CMK (cell line): ENCODE measurements at regions not wholly inside any gene's neighbourhood (a gene's known extent, or its start where the extent isn't known, plus 50 kb on each side); places are given as distances from the start of the nearest gene placed in this dataset.
"Not testable (repeated sequence)": the region's sequence is repeated elsewhere in the genome, so short reads cannot be mapped to it uniquely, and the experiment has no call there.

Source experiments
- DNase-seq: peaks from one replicate; pipeline ENCODE4 v3.0.0-alpha.2; 2010; ENCODE audit warnings: low read depth

DNA sequence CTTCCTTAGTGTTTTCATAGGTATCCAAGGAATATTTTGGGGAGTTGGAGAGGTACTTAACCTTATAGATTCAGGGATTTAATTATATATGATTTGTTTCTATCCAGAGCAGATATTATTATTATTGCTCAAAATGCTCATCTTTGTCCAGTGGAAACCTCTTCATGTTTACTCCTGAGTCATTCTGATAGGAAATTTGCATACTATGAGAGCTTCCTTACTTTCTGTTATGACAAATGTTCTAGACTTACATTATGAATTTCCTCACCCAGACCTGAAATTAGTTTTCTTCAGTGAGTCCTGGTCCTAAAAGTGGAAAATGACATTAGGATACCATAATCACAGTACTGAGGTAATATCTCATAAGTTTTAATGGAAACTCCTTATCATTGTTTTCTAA lies 57.5 kb upstream of the PLPPR5 start:
- no peak for DNase-seq

DNA sequence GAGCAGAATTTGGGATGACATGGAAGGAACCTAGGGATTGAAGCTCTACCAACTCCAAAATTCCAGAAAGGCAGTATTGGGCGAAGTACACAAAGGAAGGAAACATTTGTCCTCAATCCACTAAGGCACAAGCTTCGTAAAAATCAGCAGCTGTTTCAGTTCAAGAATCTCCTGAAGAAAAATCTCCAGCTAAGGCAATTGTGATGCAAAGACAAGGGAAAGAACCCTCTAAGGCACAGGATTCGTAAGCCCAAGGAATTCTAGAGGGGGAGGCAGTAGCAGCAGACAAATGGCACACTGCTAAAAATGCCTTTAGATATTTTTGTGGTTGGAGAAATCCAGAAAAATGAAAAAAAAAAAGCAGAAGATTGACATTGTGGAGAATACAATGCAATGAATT lies 64.5 kb upstream of the PLPPR5 start:
- no peak for DNase-seq

DNA sequence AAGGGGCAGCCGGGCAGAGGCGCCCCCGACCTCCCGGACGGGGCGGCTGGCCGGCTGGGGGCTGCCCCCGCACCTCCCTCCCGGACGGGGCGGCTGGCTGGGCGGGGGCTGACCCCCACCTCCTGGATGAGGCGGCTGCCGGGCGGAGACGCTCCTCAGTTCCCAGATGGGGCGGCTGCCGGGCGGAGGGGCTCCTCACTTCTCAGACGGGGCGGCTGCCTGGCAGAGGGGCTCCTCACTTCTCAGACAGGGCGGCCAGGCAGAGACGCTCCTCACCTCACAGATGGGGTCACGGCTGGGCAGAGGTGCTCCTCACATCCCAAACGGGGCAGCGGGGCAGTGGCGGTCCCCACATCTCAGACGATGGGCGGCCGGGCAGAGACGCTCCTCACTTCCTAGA lies 73.9 kb upstream of the PLPPR5 start:
- not testable (repeated sequence) for DNase-seq

DNA sequence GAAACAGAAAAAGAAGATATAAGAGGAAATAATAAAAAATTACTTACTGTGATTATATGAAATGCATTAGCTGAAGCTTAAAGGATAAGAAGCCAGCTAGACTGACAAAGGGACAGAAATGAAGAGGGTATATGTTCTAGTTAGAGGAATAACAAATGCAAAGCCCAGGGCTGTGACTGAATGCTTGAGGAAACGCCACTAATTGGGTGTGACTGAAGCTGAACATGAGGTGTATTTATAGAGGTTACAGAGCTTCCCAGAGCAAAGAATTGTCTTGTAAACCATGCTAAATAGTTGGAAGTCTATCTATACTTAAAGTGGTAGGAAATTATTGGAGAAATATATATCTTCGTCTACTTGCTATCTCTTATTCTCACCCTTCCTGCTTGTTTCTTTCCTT lies 77.7 kb upstream of the PLPPR5 start:
- no peak for DNase-seq

DNA sequence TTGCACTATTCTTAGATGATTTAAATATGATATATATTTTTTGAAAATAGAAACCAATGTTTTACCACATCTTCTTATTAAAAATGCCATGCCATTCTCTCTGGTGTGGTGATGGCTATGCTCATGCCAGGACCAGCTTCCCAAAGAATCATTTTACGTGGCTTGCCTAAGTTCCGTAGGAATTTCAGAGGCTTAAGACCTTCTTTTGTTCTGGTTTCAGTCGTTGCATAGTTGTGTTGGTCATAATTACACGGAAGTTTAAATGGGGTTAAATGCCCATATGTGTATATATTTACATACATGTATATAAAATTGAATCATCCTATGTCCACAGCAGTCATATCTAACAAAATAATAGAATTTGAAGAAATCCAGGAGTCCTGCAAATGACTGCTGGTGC lies 78.7 kb upstream of the PLPPR5 start:
- no peak for DNase-seq

DNA sequence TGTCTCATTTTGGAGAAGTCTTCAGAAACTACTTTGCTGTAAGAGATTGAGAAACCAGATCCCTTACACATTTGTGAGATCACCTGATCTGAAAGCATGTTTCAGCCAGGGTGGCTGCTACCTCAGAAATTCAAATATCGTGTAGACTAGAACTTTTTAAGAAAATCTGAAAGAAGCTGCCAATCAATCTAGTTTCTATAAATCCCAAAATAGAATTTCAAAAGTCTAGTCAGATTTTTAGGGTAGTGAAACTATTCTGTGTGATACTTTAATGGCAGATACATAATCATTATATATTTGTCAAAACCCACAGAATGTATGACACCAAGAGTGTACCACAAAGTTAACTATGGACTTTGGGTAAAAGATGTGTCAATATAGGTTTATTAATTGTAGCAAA lies 79.9 kb upstream of the PLPPR5 start:
- DNase-seq: no peak

DNA sequence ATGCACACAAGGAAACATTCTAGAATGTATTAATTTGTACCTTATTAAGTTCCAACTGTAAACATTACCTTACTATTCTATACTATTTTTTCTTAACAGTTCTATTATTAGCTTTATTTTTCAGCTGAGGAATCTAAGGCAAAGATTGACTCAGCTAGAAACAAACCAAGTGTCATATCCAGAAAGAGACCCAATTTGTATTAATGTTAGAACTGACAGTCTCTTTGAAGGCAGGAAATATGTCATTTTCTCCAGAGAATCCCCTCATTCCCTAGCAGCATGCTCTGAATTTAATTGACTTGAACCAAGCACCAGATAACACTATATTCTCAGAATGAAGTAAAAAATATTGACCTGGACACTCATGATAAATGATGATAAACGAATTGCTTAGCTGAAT lies 81.4 kb upstream of the PLPPR5 start:
- DNase-seq: no peak

DNA sequence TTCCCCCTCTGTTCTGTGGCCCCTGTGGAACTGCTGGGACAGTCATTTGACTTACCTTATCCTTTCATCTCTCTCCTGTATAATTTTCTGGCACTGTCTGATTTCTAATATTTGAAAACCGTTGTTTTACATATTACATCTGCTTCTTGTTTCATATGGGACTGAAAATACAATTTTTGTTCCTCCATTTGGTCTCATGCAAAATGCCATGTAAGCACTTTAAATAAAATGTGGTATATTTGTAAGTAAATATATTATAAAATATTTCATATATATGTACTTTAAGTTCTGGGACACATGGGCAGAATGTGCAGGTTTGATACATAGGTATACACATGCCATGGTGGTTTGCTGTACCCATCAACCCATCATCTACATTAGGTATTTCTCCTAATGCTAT lies 93.9 kb upstream of the PLPPR5 start:
- DNase-seq: no peak

DNA sequence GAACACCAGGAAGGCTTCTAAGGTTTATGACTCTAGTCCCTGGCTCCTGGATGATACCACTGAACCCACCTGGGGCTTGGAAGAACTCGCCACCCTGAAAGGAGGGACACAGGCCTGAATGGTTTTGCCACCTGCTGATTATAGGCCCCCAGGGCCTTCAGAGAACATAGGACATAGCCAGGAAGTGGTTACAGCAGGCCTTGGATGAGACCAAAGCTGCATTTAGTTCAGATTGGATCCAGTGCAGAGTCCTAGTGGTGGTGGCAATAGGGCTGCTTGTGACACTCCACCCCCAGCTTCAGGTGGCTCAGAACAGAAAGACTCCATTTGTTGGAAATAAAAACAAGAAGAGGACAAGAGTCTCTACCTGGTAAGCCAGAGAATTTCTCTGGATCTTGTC lies 101.6 kb upstream of the PLPPR5 start:
- no peak for DNase-seq

DNA sequence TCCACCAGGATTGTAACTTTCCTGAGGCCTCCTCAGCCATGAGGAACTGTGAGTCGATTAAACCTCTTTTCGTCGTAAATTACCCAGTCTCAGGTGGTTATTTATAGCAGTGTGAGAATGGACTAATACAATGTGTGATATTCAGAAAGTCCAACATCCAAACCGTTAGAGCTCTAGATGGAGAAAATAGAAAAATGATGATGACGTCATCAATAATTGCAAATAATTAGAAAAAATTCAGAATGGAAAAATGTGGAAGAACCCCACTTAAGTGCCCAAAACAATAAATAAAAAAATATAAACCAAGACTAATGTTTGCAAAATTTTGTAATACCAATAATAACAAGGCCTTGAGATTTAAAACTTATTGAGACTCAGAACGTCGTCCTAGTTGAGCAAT lies 103.0 kb upstream of the PLPPR5 start:
- no peak for DNase-seq

DNA sequence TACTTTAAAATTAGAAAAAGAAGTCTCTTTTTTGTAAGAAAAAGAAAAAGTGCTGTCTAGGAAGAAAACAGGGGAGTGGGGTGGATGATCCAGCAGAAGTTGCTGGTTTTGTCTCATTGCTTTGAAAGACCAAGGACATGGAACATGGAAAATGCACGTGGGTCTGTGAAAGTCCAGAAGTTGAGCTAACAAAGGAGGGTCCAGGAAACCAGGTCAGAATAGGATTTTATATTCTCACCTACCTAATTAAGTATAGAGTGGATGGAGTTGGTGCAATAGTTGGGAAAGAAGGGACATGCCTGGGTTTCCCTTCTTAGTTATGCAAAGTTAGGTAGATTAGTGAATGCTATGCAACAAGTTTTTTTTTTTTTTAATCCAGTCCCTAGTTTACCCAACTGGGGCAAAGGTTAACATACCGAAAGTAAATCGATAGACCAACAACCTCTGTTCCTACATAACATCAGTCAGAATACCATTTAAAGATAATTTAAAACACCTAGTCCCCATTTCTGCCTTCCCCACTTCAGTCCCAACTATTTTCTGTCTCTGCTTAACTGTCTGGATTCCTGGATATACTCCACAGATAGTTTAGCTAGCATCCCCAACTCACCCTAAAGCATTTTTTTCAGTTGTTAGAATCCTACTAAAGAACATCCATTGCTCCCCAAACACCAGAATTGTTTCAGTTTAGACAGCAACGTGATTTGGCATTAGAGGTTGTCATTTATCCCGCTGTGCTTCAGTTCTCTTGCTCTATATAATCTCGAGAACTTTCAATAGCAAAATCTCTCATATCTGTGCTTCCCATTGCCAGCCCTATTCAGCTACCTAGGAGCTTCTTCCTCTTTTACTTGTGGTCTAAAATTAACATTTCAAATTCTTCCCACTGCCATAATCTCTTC lies 105.7 kb upstream of the PLPPR5 start:
- no peak for DNase-seq

DNA sequence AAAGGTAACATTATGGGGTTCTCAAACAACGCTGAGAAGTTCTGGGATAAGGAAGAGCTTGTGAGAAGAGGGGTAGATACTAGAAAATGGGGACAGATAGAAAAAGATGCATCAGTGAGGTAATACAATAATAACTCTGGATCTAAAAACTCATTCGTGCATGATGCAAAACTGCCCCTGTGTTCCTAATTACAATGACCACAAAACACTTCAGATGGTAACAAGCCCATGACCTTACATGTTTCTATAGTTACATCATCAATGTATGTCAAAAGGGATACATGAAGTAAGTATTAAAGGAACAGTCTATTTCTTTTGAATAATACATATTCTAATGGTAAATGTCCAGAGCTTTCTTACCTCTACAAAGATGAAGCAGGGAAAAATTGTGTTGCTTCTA lies 110.6 kb upstream of the PLPPR5 start:
- no peak for DNase-seq

DNA sequence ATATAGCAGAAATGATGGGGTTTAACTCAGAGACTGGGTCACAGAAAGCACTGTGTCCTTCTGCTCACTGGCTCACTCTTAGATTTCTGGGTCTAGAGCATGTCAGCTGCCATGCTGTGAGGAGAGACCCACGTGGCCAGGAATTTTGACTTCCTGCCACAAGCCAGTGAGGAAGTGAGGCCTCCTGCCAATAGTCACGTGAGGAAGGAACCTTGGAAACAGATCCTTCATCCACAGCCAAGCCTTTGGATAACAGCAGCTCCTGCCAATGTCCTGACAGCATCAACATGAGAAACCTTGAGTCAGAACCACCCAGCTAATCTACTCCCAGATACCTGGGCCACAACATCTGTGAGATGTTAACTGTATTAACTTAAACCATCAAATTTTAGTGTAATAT lies 114.5 kb upstream of the PLPPR5 start:
- no peak for DNase-seq

DNA sequence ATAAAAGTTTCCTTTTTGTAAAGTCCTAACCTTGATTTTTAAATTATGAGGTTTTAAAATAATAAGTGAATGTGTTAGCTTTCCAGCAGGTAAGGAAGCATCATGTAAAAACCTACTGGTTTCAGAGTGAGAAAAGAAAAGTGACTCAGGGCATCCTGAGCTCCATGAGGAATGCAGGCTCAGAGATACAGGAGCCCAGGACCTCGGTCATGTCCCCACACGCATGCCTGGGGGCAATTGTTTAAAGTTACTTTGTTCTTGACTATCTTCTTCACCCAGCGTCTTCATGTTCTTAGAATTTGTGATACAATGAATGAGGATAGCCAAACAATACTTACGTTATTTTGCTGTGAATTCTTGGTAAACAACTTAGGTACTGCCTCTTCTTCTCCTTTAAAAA lies 117.4 kb upstream of the PLPPR5 start:
- no peak for DNase-seq

DNA sequence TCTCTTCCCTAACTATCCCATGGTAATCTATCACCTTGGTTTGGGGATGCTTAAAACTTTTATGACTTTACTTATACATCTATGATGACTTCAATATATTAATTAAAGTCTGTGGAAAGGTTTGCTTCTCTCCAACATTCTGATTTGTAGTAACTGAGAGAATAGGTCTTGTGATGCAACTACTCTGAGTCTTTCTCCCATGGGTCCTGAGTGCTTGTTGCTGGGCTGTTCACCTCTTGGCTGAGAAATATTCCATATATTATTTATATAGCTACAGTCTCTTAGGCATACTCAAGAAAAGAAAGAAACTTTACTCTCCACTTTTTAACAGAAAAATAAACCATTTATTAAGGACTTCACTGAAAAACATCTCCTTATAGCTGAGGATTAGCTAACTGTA lies 119.3 kb upstream of the PLPPR5 start:
- no peak for DNase-seq

DNA sequence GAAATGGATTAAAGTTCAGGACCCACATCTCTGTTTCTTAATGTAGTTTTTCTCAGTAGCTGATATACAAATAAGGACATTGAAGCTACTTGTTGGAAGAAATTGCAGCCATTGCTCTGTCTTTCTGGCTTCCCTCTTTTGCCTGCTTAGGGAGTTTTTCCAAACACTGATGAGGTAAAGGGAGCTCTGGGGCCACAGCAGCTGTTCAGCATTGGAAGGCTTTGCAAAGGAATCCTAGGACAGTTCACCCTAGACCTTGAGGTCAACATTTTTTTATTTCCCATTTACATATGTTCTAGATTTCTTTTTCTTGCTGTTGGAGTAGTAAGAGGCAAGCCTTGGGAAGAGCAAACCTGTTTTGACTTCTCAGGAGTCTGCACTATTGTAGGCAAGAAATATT lies 126.9 kb upstream of the PLPPR5 start:
- DNase-seq: no peak

DNA sequence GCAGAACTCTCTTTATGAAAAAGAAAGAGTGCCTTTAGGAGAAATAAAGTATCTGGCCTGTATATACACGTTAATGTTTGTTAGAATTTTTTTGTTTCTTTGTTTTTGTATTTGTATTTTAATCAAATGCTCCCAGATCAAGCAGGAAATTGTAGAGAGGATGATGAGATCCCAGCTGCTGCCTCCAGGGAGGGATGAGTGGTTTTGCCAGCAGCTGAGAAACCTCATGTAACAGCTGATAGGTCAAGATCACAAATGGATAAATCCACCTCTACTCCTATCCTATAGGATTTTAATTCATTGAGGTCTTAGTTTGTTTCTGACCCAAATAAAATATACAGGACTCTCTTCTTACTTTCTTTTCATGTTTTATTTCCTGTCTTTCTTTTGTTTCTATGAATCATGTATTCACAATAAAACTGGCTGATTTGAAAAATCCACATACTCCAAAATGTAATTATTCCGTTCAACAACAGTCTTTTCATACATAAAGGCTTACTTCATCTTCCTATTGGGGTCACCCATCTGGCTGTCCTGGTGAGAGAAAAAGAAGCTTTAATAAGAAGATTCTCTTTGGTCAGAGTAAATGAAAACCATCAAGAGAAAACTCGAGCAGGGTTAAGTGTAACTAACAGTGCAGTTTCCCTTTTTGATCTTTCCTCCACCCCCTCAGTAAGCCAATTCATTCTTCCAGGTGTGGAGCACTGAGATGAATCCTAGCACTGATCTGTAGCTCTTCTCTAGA lies 129.3 kb upstream of the PLPPR5 start:
- no peak for DNase-seq

DNA sequence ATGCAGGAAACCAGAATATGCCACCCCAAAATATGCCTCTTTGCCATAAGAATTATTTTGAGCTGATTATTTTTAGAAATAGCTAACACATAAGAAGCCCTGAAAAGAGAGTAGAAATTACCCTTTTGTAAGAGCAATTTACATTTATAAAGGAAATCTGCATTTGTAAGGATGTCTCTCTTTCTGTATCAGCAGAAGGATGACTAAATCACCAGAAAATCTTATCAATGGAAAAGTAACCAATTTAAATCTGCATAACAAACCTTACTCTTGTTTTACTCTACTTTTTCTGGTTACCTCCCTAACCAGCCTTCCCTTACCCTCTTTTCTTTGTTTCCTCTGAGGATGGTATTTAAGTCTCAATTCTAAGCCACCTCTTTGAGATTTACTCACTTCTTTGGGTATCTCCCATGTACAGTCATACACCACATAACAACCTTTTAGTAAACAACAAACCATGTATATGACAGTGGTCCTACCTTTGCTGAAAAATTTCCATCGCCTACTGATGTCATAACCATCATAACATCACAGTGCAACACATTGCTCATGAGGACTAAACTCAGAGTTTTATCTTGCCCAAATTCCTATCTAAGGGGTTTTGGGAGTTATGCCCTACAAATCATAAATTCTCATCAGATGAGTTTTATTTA lies 126.6 kb upstream of the PLPPR4 start:
- no peak for DNase-seq

DNA sequence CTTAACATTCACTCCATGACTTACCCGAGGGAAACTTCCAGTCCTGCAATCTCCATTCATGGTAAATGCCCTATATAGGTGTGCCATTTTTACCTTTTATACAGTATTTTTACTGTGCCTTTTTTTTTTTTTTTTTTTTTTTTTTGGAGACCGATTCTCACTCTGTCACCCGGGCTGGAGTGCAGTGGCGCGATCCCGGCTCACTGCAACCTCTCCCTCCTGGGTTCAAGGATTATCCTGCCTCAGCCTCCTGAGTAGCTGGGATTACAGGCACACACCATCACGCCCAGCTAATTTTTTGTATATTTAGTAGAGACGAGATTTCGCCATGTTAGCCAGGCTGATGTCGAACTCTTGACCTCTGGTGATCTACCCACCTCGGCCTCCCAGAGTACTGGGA lies 124.4 kb upstream of the PLPPR4 start:
- DNase-seq: no peak

DNA sequence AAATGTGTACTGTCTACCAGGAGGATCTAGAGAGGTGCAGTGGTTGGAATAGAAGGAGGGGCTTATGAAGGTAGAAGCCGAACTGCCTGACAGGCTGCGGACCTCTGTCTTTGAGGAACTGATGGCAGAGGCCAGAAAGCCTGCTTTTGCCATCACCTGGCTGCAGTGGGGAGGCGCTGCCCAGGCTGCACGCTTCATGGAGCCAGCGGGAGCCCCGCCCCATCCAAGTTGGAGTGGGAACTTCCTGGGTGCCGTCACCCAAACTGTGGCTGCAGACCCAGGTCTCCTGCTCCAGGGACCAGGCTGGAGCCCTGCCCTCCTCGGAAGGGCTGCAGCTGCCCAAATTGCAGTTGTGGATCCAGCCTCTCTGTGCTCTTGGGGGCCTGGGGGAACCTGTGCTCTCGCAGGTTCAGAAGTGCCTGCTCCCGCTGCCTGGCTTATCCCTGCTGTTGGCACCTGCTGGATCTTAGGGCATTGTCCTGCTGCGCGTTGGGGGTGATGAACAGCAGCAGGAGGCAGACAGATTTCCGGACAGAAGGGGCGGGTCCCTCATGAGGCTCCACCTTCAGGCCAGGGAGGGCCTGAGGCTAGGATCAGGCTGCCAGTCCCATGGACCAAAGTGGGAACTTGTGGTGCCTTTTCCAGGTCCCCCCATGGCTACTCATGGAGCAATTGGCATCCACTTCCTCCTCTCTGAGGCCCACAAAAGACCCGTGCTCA lies 118.0 kb upstream of the PLPPR4 start:
- DNase-seq: no peak

DNA sequence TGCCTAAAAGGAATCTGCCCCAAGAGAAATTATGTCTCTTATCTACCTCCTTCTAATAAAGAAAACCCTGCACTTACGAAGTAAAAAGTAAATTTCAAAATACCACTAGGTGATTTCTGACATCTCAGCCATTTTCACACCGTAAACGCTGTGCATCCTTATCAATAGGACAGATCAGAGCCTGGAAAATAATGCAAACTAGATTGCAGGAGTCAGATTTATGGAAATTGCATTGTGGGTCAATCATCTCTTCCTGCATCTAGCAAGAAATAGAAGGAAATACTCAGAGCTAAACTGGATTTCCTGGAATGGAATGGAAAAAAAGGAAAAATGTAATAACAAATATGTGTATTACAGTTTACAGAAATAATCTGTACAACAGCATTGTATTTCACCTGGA lies 114.3 kb upstream of the PLPPR4 start:
- DNase-seq: no peak

DNA sequence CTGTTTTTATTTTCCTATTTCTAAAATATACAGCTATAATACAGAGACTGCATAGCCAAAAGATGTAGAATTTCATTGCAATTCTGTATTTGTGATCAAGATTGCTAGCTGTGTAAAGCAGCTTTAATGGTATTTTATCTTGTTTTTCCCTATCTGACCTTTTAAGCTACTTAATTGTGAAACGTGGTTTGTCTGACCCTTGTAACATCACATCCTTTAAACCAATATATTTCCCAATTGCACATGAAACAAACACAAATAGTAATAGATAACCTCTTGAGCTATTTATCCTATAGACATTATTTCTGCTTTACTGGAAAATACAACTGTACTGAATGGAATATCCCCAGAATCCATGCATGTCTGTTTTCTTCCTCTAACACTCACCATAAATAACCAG lies 112.2 kb upstream of the PLPPR4 start:
- no peak for DNase-seq
